Neural cell (in vitro differentiated cells): ENCODE measurements at regions not wholly inside any gene's neighbourhood (a gene's known extent, or its start where the extent isn't known, plus 50 kb on each side); places are given as distances from the start of the nearest gene placed in this dataset.

ENCODE experiments used
- H2AFZ ChIP-seq: fragments of 200-600, 300-800 bp; sonication (generic), shearing (Covaris generic); 2 replicates; pipeline ENCODE4 v1.6.0; 2014; ENCODE audit warnings: low read depth, mild to moderate bottlenecking, antibody characterized with exemption, low read length, moderate library complexity
- H3F3A ChIP-seq: fragments of 200-600 bp; shearing (Covaris generic); 2 replicates; pipeline ENCODE4 v1.6.1; 2016; ENCODE audit warnings: mild to moderate bottlenecking, moderate library complexity, mixed read lengths, antibody characterized with exemption, low read length; ENCODE audit not compliant: insufficient read depth, poor library complexity, severe bottlenecking
- H3K27ac ChIP-seq: fragments of 200-600, 300-800 bp; sonication (generic), shearing (Covaris generic); 2 replicates; pipeline ENCODE4 v1.5.1; 2014; ENCODE audit warnings: mild to moderate bottlenecking, low read length, moderate library complexity
- H3K27me3 ChIP-seq: fragments of 300-800, 200-600 bp; sonication (generic), shearing (Covaris generic); 2 replicates; pipeline ENCODE4 v1.6.0; 2014; ENCODE audit warnings: mild to moderate bottlenecking, low read depth, low read length, moderate library complexity; ENCODE audit not compliant: insufficient read depth
- H3K36me3 ChIP-seq: fragments of 300-800, 200-600 bp; sonication (generic), shearing (Covaris generic); 2 replicates; pipeline ENCODE4 v1.5.1; 2014; ENCODE audit warnings: mild to moderate bottlenecking, antibody characterized with exemption, low read length, moderate library complexity; ENCODE audit not compliant: insufficient read depth
- H3K4me2 ChIP-seq: fragments of 300-800, 200-600 bp; sonication (generic), shearing (Covaris generic); 2 replicates; pipeline ENCODE4 v1.6.0; 2014; ENCODE audit warnings: mild to moderate bottlenecking, low read length
- H3K4me3 ChIP-seq: fragments of 300-800, 200-600 bp; sonication (generic), shearing (Covaris generic); 2 replicates; pipeline ENCODE4 v1.5.1; 2014; ENCODE audit warnings: mild to moderate bottlenecking, low read length, moderate library complexity
- H3K79me2 ChIP-seq: fragments of 200-600 bp; shearing (Covaris generic); replicated peaks from 2 replicates; pipeline ENCODE4 v1.6.0; 2014; ENCODE audit warnings: mild to moderate bottlenecking, low read length, moderate library complexity; ENCODE audit not compliant: insufficient read depth
- H3K9ac ChIP-seq: fragments of 300-800, 200-600 bp; sonication (generic), shearing (Covaris generic); 2 replicates; pipeline ENCODE4 v1.6.1; 2016; ENCODE audit warnings: mild to moderate bottlenecking, low read length, mixed read lengths
- H3K9me2 ChIP-seq: fragments of 200-600 bp; shearing (Covaris generic); 2 replicates; pipeline ENCODE4 v1.6.1; 2016; ENCODE audit warnings: mild to moderate bottlenecking, low read length, mixed read lengths; ENCODE audit not compliant: insufficient read depth
- H3K9me3 ChIP-seq: fragments of 200-600, 300-800 bp; sonication (generic), shearing (Covaris generic); 2 replicates; pipeline ENCODE4 v1.6.1; 2016; ENCODE audit warnings: mild to moderate bottlenecking, mixed run types, low read length, moderate library complexity, mixed read lengths
- H4K20me1 ChIP-seq: fragments of 200-600 bp; shearing (Covaris generic); 2 replicates; pipeline ENCODE4 v1.6.1; 2016; ENCODE audit warnings: mild to moderate bottlenecking, mixed run types; ENCODE audit not compliant: insufficient read depth
- EP300 ChIP-seq: fragments of 450-650 bp; conservative IDR thresholded peaks from 2 replicates; pipeline ENCODE4 v1.6.1; 2014; ENCODE audit warnings: antibody characterized with exemption, mild to moderate bottlenecking, moderate library complexity; ENCODE audit not compliant: poor library complexity, severe bottlenecking
- EZH2 ChIP-seq: fragments of 200-600, 300-800 bp; shearing (Covaris generic), sonication (generic); IDR thresholded peaks from 2 replicates; pipeline ENCODE4 v1.6.1; 2014; ENCODE audit warnings: antibody characterized with exemption, low read length, borderline replicate concordance, mild to moderate bottlenecking; ENCODE audit not compliant: insufficient read depth, poor library complexity, severe bottlenecking
- MXI1 ChIP-seq: fragments of 450-650 bp; conservative IDR thresholded peaks from 2 replicates; pipeline ENCODE4 v1.6.1; 2014; ENCODE audit warnings: antibody characterized with exemption, mild to moderate bottlenecking; ENCODE audit not compliant: poor library complexity, severe bottlenecking
- POLR2AphosphoS5 ChIP-seq: IDR thresholded peaks from 2 replicates; pipeline ENCODE4 v1.6.1; 2012
- RAD21 ChIP-seq: fragments of 450-650 bp; conservative IDR thresholded peaks from 2 replicates; pipeline ENCODE4 v1.6.1; 2014; ENCODE audit warnings: antibody characterized with exemption, mild to moderate bottlenecking, moderate library complexity
- SMC3 ChIP-seq: fragments of 450-650 bp; conservative IDR thresholded peaks from 2 replicates; pipeline ENCODE4 v1.6.1; 2014; ENCODE audit warnings: antibody characterized with exemption, mild to moderate bottlenecking, moderate library complexity; ENCODE audit not compliant: poor library complexity
- TAF1 ChIP-seq: IDR thresholded peaks from 2 replicates; pipeline ENCODE4 v1.6.1; 2012; ENCODE audit warnings: low read depth
- TF ChIP-seq, protein P1 (sequence below): fragments of 450-650 bp; IDR thresholded peaks from 2 replicates; pipeline ENCODE4 v1.5.1; 2014; ENCODE audit warnings: antibody characterized with exemption, mild to moderate bottlenecking, moderate library complexity; ENCODE audit not compliant: poor library complexity, severe bottlenecking
- TF ChIP-seq, protein P2 (sequence below): IDR thresholded peaks from 2 replicates; pipeline ENCODE4 v1.6.1; 2012; ENCODE audit warnings: borderline replicate concordance

DNA sequence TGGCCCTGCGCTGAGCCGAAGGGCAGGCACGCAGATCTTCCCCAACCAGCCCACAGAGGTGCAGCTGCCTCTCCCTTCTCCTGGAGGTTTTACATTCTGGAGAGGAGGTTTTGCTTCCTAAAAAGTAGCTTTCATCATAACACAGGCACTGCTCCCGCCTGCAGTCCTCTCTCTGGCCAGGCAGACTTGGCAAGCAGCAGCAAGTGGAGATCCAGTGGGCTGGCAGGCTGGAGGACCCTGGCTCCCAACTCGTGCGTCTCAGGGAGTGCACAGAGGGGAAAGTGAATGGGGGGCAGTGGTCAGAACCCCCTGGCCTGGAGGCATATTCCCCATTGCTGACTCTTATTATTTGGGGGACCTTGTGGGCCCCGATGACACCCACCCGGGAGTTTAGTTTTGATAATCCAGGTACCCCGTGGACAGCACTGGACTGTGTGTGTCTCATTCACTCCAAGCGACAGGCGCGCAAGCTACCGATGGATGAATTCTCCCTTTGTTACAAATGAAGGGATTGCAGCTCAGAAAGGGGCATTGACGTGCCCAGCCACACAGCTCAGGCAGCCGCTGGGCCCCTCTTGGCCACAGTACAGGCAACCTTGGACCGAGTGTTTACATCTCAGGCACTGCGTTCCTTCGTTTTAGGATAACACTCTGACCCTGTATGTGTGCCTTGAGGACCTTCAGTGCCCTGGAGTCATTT is 1223.9 kb downstream of the BRD1 start:
- Histone ChIP-seq H3K27me3 (no peaks in the 10 kb centered on the region), H3F3A (no peaks in the 10 kb centered on the region), H3K9ac (no peak overlapping the region), H4K20me1 (no peaks in the 10 kb centered on the region), H3K4me3 (no peak overlapping the region), H3K4me2 (no peak overlapping the region), H3K9me3 (no peaks in the 10 kb centered on the region), H3K36me3 (no peaks in the 10 kb centered on the region), H3K27ac (no peak overlapping the region), H3K79me2 (no peaks in the 10 kb centered on the region), H2AFZ (no peak overlapping the region), H3K9me2 (no peaks in the 10 kb centered on the region)
- TF ChIP-seq MXI1 (no peak), SMC3 (no peak), TAF1 (no peak), RAD21 (no peak), EP300 (no peak), EZH2 (no peak), POLR2AphosphoS5 (no peak)
- TF ChIP-seq, protein P1, sequence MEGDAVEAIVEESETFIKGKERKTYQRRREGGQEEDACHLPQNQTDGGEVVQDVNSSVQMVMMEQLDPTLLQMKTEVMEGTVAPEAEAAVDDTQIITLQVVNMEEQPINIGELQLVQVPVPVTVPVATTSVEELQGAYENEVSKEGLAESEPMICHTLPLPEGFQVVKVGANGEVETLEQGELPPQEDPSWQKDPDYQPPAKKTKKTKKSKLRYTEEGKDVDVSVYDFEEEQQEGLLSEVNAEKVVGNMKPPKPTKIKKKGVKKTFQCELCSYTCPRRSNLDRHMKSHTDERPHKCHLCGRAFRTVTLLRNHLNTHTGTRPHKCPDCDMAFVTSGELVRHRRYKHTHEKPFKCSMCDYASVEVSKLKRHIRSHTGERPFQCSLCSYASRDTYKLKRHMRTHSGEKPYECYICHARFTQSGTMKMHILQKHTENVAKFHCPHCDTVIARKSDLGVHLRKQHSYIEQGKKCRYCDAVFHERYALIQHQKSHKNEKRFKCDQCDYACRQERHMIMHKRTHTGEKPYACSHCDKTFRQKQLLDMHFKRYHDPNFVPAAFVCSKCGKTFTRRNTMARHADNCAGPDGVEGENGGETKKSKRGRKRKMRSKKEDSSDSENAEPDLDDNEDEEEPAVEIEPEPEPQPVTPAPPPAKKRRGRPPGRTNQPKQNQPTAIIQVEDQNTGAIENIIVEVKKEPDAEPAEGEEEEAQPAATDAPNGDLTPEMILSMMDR, result no peak
- TF ChIP-seq, protein P2, sequence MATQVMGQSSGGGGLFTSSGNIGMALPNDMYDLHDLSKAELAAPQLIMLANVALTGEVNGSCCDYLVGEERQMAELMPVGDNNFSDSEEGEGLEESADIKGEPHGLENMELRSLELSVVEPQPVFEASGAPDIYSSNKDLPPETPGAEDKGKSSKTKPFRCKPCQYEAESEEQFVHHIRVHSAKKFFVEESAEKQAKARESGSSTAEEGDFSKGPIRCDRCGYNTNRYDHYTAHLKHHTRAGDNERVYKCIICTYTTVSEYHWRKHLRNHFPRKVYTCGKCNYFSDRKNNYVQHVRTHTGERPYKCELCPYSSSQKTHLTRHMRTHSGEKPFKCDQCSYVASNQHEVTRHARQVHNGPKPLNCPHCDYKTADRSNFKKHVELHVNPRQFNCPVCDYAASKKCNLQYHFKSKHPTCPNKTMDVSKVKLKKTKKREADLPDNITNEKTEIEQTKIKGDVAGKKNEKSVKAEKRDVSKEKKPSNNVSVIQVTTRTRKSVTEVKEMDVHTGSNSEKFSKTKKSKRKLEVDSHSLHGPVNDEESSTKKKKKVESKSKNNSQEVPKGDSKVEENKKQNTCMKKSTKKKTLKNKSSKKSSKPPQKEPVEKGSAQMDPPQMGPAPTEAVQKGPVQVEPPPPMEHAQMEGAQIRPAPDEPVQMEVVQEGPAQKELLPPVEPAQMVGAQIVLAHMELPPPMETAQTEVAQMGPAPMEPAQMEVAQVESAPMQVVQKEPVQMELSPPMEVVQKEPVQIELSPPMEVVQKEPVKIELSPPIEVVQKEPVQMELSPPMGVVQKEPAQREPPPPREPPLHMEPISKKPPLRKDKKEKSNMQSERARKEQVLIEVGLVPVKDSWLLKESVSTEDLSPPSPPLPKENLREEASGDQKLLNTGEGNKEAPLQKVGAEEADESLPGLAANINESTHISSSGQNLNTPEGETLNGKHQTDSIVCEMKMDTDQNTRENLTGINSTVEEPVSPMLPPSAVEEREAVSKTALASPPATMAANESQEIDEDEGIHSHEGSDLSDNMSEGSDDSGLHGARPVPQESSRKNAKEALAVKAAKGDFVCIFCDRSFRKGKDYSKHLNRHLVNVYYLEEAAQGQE, result no peak

DNA sequence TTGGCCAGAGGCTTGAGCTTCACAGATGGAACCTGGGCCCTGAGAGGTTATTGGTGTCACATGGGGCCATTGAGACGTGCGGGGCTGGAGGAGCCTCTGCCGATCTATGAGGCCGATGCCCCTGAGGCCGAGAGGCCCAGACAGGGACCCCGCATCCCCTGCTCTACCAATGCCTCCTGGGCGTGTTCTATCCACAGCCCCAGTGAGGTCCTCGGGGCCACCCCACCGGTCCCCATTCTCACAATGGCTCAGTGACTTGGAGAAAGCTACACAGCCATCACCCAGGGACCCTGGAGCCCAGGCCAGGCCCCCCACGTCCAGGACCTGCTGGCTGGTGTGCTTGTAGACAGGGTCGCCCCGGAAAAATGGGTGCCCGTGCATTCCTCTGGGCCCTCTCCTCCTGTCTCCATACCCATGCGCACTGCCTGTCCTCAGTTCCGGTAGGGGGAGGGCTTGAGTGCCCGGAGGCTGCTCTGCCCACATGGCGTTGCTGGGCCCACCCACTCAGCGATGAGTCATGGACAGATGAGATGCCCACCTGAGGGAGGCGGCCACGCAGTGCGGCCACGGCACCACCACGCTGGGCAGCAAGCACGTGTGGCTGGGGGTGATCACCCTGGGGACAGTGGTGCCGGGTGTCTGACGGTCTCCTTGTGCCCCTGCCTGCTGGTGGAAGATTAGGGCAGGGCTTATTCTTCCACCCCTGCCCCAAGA is 1224.7 kb downstream of the BRD1 start:
- H3K79me2 ChIP-seq, result no peaks in the 10 kb centered on the region
- no peaks in the 10 kb centered on the region for H4K20me1 ChIP-seq
- no peaks in the 10 kb centered on the region for H3K27me3 ChIP-seq
- no peak overlapping the region for H3K9ac ChIP-seq
- H3K9me3 ChIP-seq, result peaks cover 2% of the 10 kb centered on the region
- H3K4me2 ChIP-seq, result no peak overlapping the region
- TF ChIP-seq SMC3 (no peak), POLR2AphosphoS5 (no peak), EP300 (no peak), MXI1 (no peak), EZH2 (no peak), RAD21 (no peak), TAF1 (no peak)
- TF ChIP-seq, protein P1, result no peak
- TF ChIP-seq, protein P2, result no peak
- no peak overlapping the region for H3K4me3 ChIP-seq
- no peaks in the 10 kb centered on the region for H3K36me3 ChIP-seq
- no peaks in the 10 kb centered on the region for H3F3A ChIP-seq
- no peak overlapping the region for H2AFZ ChIP-seq
- H3K9me2 ChIP-seq, result no peaks in the 10 kb centered on the region
- H3K27ac ChIP-seq, result no peak overlapping the region
